ENCODE measurements at regions not wholly inside any gene's neighbourhood (a gene's known extent, or its start where the extent isn't known, plus 50 kb on each side); places are given as distances from the start of the nearest gene placed in this dataset.

DNA sequence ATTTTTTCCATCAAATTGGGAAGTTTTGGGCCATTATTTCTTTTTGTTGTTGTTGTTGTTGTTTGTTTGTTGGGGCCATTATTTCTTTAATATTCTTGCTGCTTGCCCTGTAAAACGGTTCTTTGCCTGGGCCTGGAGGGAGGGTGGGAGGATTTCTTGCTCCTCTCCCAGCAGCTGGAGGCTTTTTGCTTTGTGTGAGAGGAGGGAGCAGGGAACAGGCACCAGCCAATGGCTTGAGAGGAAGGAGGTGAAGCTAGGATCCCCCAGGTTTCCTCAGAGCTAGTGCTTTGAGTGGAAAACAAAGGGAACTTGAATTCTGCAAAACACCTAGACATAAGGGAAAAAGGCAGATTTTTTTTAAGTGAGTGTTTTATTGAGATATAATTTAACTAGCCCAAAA, 61.2 kb upstream of the DNAJC19 start:
- H3K27me3 ChIP-seq (ENCODE audit: insufficient read depth, low read depth, severe bottlenecking): no peaks in the 10 kb centered on the region
- H3K4me3 ChIP-seq (ENCODE audit: low read depth, low read length): no peak overlapping the region
- no peaks in the 10 kb centered on the region for H3K36me3 ChIP-seq
- H3K9me3 ChIP-seq (ENCODE audit: severe bottlenecking): peaks cover 7% of the 10 kb centered on the region
- TF ChIP-seq, protein P1, sequence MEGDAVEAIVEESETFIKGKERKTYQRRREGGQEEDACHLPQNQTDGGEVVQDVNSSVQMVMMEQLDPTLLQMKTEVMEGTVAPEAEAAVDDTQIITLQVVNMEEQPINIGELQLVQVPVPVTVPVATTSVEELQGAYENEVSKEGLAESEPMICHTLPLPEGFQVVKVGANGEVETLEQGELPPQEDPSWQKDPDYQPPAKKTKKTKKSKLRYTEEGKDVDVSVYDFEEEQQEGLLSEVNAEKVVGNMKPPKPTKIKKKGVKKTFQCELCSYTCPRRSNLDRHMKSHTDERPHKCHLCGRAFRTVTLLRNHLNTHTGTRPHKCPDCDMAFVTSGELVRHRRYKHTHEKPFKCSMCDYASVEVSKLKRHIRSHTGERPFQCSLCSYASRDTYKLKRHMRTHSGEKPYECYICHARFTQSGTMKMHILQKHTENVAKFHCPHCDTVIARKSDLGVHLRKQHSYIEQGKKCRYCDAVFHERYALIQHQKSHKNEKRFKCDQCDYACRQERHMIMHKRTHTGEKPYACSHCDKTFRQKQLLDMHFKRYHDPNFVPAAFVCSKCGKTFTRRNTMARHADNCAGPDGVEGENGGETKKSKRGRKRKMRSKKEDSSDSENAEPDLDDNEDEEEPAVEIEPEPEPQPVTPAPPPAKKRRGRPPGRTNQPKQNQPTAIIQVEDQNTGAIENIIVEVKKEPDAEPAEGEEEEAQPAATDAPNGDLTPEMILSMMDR (IDR thresholded peaks at IDR 0.05; ENCODE audit: low read depth, low read length): no peak
- no peak for DNase-seq
- H3K27ac ChIP-seq: no peak overlapping the region

DNA sequence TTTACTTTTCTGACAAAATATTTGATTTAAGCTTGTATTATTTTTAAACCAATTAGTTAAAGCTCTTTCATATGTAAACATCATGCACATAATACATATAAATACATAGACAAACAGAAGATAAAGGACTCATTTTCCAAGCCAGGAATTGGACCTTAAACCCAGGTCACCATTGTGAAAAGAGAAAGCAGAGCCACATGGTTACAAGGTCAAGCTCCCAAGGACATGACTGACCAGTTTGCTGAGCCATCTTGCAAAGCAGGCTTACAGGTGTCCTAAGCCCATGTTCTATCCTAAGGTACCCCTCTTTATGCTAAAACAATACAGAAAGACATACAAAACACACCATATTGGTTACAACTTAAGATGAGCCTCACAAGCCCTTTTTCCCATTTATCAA, 50.5 kb upstream of the DNAJC19 start:
- Histone ChIP-seq H3K27me3 (ENCODE audit: insufficient read depth, low read depth, severe bottlenecking) (no peaks in the 10 kb centered on the region), H3K9me3 (ENCODE audit: severe bottlenecking) (no peaks in the 10 kb centered on the region), H3K27ac (no peak overlapping the region), H3K4me3 (ENCODE audit: low read depth, low read length) (no peak overlapping the region), H3K36me3 (no peaks in the 10 kb centered on the region)
- TF ChIP-seq, protein P1 (IDR thresholded peaks at IDR 0.05; ENCODE audit: low read depth, low read length): no peak
- DNase-seq: no peak
